ENCODE measurements at regions not wholly inside any gene's neighbourhood (a gene's known extent, or its start where the extent isn't known, plus 50 kb on each side); places are given as distances from the start of the nearest gene placed in this dataset.
"Not testable (repeated sequence)": the region's sequence is repeated elsewhere in the genome, so short reads cannot be mapped to it uniquely, and the experiment has no call there.

GRCh38 chr5:130923543-130924124 lies 241.4 kb downstream of the HINT1 start:
- no peak for DNase-seq (ENCODE audit: low read depth)
- TF ChIP-seq POLR2A (IDR thresholded peaks at IDR 0.05; ENCODE audit: extremely low read depth, insufficient read length) (no peak), MAX (IDR thresholded peaks at IDR 0.05; ENCODE audit: low read depth, low read length) (no peak), MYC (IDR thresholded peaks at IDR 0.05; ENCODE audit: low read depth, low read length) (no peak)
- TF ChIP-seq, protein P1, sequence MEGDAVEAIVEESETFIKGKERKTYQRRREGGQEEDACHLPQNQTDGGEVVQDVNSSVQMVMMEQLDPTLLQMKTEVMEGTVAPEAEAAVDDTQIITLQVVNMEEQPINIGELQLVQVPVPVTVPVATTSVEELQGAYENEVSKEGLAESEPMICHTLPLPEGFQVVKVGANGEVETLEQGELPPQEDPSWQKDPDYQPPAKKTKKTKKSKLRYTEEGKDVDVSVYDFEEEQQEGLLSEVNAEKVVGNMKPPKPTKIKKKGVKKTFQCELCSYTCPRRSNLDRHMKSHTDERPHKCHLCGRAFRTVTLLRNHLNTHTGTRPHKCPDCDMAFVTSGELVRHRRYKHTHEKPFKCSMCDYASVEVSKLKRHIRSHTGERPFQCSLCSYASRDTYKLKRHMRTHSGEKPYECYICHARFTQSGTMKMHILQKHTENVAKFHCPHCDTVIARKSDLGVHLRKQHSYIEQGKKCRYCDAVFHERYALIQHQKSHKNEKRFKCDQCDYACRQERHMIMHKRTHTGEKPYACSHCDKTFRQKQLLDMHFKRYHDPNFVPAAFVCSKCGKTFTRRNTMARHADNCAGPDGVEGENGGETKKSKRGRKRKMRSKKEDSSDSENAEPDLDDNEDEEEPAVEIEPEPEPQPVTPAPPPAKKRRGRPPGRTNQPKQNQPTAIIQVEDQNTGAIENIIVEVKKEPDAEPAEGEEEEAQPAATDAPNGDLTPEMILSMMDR (IDR thresholded peaks at IDR 0.05; ENCODE audit: low read depth, low read length): no peak
- no peak overlapping the region for H3K4me3 ChIP-seq (ENCODE audit: low read depth, low read length)

GRCh38 chr5:130912088-130912487 lies 253.0 kb downstream of the HINT1 start:
- TF ChIP-seq MYC (IDR thresholded peaks at IDR 0.05; ENCODE audit: low read depth, low read length) (no peak), POLR2A (IDR thresholded peaks at IDR 0.05; ENCODE audit: extremely low read depth, insufficient read length) (no peak), MAX (IDR thresholded peaks at IDR 0.05; ENCODE audit: low read depth, low read length) (no peak)
- TF ChIP-seq, protein P1 (IDR thresholded peaks at IDR 0.05; ENCODE audit: low read depth, low read length): no peak
- DNase-seq (ENCODE audit: low read depth): no peak
- no peak overlapping the region for H3K4me3 ChIP-seq (ENCODE audit: low read depth, low read length)

DNA sequence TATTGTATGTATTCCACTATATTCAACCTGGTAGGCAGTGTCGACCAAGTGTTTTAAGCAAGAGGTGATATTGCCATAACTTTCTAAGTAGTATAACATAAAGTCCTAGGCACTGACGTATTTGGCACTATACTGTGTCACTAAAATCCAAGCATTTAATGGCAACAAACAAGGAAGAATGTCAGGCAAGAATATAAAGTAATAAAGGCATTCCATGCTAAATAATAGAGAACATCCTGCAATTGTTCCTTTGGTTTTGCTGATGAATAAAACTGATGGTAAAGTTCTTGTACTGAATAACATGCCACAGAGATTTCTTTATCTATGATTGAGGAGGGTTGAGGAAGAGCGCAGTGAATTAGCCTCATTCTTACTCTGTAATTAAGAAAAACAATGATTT lies 256.9 kb downstream of the HINT1 start:
- no peak for DNase-seq (ENCODE audit: low read depth)
- TF ChIP-seq, protein P1 (IDR thresholded peaks at IDR 0.05; ENCODE audit: low read depth, low read length): no peak
- H3K4me3 ChIP-seq (ENCODE audit: low read depth, low read length): no peak overlapping the region

DNA sequence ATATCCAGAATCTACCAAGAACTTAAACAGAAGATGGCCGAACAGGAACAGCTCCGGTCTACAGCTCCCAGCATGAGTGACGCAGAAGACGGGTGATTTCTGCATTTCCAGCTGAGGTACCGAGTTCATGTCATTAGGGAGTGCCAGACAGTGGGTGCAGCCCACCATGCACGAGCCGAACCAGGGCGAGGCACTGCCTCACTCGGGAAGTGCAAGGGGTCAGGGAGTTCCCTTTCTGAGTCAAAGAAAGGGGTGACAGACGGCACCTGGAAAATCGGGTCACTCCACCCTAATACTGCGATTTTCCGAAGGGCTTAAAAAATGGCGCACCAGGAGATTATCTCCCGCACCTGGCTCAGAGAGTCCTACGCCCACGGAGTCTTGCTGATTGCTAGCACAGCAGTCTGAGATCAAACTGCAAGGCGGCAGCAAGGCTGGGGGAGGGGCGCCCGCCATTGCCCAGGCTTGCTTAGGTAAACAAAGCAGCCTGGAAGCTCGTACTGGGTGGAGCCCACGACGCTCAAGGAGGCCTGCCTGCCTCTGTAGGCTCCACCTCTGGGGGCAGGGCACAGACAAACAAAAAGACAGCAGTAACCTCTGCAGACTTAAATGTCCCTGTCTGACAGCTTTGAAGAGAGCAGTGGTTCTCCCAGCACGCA lies 267.4 kb downstream of the HINT1 start:
- DNase-seq (ENCODE audit: low read depth); H3K4me3 ChIP-seq (ENCODE audit: low read depth, low read length): not testable (repeated sequence)

GRCh38 chr5:130897181-130897536 lies 267.9 kb downstream of the HINT1 start:
- H3K4me3 ChIP-seq (ENCODE audit: low read depth, low read length); DNase-seq (ENCODE audit: low read depth): not testable (repeated sequence)

DNA sequence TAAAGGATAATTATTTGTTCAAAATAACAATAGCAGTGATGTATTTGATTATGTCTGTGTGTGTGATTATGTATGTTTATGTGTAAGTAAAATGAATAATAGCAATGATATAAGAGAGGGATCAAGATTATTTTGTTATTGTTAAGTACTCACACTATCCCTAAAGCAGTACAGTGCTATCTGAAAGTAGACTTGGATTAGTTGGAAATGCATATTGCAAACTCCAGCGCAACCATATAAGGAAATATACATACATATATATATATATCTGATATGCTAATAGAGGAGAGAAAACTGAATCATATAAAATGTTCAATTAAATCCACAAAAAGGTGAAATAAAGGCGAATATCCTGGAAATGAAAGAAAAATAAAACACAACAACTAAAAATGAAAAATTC lies 268.4 kb downstream of the HINT1 start:
- H3K4me3 ChIP-seq (ENCODE audit: low read depth, low read length): no peak overlapping the region
- DNase-seq (ENCODE audit: low read depth): no peak
- TF ChIP-seq, protein P1 (IDR thresholded peaks at IDR 0.05; ENCODE audit: low read depth, low read length): no peak
- TF ChIP-seq MAX (IDR thresholded peaks at IDR 0.05; ENCODE audit: low read depth, low read length) (no peak), MYC (IDR thresholded peaks at IDR 0.05; ENCODE audit: low read depth, low read length) (no peak), POLR2A (IDR thresholded peaks at IDR 0.05; ENCODE audit: extremely low read depth, insufficient read length) (no peak)

DNA sequence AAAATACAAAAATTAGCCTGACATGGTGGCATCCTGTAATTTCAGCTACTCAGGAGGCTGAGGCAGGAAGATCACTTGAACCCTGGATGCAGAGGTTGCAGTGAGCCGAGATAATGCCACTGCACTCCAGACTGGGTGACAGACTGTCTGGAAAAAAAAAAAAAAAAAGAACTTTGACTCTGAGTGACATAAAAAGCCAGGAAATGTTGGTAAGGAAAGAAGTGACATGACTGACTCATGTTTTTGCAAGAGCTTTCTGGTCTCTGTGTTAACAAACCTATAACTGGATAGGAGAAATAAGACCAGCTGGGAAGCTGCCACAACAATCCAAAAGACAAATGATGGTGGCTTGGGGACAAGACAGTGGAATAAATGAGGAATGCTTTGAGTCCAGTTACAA lies 272.1 kb downstream of the HINT1 start:
- H3K4me3 ChIP-seq (ENCODE audit: low read depth, low read length): no peak overlapping the region
- no peak for TF ChIP-seq POLR2A (IDR thresholded peaks at IDR 0.05; ENCODE audit: extremely low read depth, insufficient read length)
- TF ChIP-seq MYC (IDR thresholded peaks at IDR 0.05; ENCODE audit: low read depth, low read length): no peak
- no peak for TF ChIP-seq MAX (IDR thresholded peaks at IDR 0.05; ENCODE audit: low read depth, low read length)
- TF ChIP-seq, protein P1 (IDR thresholded peaks at IDR 0.05; ENCODE audit: low read depth, low read length): no peak
- DNase-seq (ENCODE audit: low read depth): no peak
